HG03103 (cell line): ENCODE measurements at regions not wholly inside any gene's neighbourhood (a gene's known extent, or its start where the extent isn't known, plus 50 kb on each side); places are given as distances from the start of the nearest gene placed in this dataset.
"Not testable (repeated sequence)": the region's sequence is repeated elsewhere in the genome, so short reads cannot be mapped to it uniquely, and the experiment has no call there.

ENCODE experiments used
- ATAC-seq: cut with Tn5 transposase; IDR thresholded peaks from one replicate; pipeline ENCODE4 v1.9.1; 2021; ENCODE audit warnings: low read depth; ENCODE audit not compliant: unreplicated experiment

DNA sequence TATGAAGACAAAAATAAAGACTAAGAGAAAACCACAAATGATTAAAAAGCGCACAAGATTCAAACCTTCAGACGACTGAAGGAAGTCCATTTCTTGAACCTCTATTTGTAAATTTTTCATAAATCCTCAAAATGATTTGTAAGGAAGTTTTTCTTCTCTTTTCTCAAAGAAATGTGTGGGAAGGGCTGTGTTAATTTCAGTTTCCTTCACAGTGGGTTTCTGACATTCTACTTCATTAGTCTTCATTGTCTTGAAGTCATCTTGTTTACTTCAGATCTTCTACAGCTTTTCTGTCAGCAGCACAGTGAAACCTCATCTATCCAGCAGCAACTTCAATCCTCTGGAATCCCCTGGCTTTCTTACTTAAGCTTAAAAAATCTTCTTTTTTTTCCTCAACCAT is 87.6 kb upstream of the MYLIP start:
- no peak for ATAC-seq

GRCh38 chr6:16040628-16040974 is 88.3 kb upstream of the MYLIP start:
- ATAC-seq: no peak

DNA sequence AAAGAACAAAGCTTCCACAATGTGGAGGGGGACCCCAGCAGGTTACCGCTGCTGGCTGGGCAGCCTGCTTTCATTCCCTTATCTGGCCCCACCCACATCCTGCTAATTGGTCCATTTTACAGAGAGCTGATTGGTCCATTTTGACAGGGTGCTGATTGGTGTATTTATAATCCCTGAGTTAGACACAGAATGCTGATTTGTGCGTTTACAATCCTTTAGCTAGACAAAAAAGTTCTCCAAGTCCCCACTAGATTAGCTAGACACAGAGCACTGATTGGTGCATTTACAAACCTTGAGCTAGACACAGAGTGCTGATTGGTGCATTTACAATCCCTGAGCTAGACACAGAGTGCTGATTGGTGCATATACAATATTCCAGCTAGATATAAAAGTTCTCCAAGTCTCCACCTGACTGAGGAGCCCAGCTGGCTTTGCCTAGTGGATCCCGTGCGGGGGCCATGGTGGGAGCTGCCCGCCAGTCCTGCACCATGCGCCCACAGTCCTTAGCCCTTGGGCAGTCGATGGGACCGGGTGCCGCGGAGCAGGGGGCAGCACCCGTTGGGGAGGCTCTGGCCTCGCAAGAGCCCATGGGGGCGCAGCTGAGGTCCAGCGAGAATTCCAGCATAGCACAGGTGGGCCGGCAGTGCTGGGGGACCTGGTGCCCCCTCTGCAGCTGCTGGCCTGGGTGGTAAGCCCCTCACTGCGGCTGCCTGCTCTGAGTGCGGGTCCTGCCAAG is 88.8 kb upstream of the MYLIP start:
- not testable (repeated sequence) for ATAC-seq

DNA sequence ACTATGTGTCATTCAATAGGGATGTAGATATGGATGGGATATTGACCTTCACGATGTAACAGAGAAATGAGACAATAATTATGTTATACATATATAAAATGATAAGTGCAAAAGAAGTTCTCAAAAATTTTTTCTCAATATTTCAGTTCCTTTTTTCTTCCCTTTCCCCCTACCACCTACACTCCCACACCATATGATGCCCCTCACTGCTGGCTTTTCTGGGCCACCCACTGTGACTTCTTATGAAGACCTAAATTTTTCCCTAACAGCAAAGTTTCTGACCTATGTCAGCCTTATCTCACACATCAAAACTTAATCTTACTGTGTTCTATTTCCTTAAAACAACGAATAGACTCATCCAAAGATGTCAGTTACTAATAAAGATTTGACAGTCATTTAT is 89.9 kb upstream of the MYLIP start:
- ATAC-seq: no peak

GRCh38 chr6:16035488-16036080 is 93.3 kb upstream of the MYLIP start:
- no peak for ATAC-seq

GRCh38 chr6:16033214-16033613 is 95.7 kb upstream of the MYLIP start:
- ATAC-seq: no peak

- ATAC-seq: no peak
These were observed 97.5 kb upstream of the MYLIP start for GRCh38 chr6:16031278-16031981.

- ATAC-seq: no peak
These were observed 99.9 kb upstream of the MYLIP start for GRCh38 chr6:16028966-16029365.

GRCh38 chr6:16020259-16020658 is 108.6 kb upstream of the MYLIP start:
- no peak for ATAC-seq

- ATAC-seq: no peak
These were observed 109.4 kb upstream of the MYLIP start for GRCh38 chr6:16019462-16019861.

DNA sequence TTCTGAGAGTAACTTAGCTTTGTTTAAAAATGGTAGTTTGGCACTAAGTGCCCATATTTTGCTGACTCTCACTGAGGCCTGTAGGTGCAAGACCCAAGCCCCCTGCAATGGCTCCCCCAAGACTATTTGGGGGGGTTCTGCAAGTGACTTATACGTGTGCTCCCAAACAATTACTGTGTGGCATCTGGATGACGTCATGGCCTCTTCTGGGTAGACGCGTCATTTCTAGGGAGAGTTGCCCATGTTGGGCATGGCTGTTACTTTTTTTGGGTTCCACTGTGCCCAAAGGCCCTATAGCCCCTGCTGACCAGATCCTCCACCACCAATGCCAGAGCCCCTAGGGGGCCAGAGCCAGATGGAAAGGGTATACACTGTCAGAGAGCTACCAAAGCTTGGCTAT is 110.3 kb upstream of the MYLIP start:
- ATAC-seq: no peak

- ATAC-seq: not testable (repeated sequence)
These were observed 114.6 kb upstream of the MYLIP start for GRCh38 chr6:16014325-16014724.

DNA sequence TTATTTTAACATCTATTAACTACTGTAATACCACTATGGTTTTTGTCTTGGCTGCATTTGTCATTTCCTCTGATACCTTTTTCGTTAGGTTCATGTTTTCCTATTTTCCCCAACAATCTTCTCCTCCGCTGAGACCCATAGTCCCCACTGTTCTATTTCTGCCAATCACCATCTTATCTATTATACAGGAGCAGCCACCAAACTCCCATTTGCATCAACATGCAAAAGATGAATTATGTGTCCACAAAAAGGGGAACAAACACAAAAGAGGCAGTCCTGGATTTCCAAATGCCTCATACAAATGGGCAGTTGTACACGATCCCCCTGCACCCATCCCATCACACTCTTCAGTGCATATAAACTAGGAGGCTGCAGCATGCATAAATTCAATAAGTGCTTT is 121.7 kb upstream of the MYLIP start:
- ATAC-seq: no peak

GRCh38 chr6:16006681-16007080 is 122.2 kb upstream of the MYLIP start:
- ATAC-seq: no peak

- ATAC-seq: no peak
These were observed 123.8 kb upstream of the MYLIP start for GRCh38 chr6:16004934-16005679.

DNA sequence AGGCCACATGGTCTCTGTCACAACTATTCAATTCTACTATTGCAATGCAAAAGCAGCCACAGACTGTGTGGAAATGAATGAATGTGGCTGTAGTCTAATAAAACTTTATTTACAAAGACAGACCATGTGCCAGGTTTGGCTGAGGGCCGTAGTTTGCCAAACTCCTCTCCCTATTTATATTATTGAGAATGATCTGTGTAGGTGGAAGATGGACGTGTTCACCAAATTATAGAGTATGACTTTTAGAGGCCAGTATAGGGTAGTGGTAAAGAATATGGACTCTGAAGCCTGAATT is 125.7 kb upstream of the MYLIP start:
- no peak for ATAC-seq

GRCh38 chr6:16002332-16003196 is 126.3 kb upstream of the MYLIP start:
- no peak for ATAC-seq

DNA sequence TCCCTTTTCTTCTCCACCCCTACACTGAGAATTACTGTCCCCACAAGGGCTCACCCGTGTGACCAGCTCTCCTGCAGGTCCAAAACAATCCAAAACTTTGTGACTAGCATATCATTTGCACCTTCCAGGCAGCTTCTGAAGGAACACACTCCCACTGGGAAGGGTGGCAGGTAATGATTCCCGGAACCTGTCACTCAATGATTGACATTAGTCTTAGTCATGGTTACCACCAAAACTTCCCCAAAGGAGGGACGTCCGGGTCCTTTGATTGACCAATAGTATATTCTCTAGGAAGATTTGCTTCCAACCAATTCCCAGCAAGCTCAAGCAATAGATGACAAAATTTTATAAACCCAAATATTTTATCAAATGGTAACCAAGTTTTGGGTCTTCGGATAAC is 127.7 kb upstream of the MYLIP start:
- ATAC-seq: no peak

- ATAC-seq: no peak
These were observed 129.7 kb upstream of the MYLIP start for GRCh38 chr6:15999201-15999600.

- ATAC-seq: no peak
These were observed 131.1 kb upstream of the MYLIP start for GRCh38 chr6:15997586-15998388.
